Body of pancreas (tissue), 4 donors: ENCODE measurements at regions not wholly inside any gene's neighbourhood (a gene's known extent, or its start where the extent isn't known, plus 50 kb on each side); places are given as distances from the start of the nearest gene placed in this dataset.

Source experiments
- ATAC-seq: fragments of 150-250 bp; one replicate; pipeline ENCODE4 v1.9.1; 2016
- DNase-seq, 4 donors: peaks; one replicate each; pipeline ENCODE4 v3.0.0-alpha.2; 2019
- H3K27ac ChIP-seq, 4 donors: fragments of 200-600 bp; sonication (generic); 1 replicate in 3 of 4; 2 replicates in 1 of 4; pipeline versions ENCODE4 v1.5.1 to v1.6.1; 2016 to 2019; ENCODE audit warnings: mild to moderate bottlenecking in 1 of 4, mixed read lengths in 1 of 4, moderate library complexity in 1 of 4
- H3K27me3 ChIP-seq, 2 donors: fragments of 200-600 bp; sonication (generic); one replicate each; pipeline ENCODE4 v1.6.0; 2016; ENCODE audit warnings: mild to moderate bottlenecking in 1 of 2
- H3K36me3 ChIP-seq, 2 donors: fragments of 200-600 bp; sonication (generic); replicated peaks in 1 of 2; 2 replicates each; pipeline ENCODE4 v1.5.1; 2016; ENCODE audit warnings: low read depth in 2 of 2; ENCODE audit not compliant: insufficient read depth in 1 of 2
- H3K4me1 ChIP-seq: fragments of 200-600 bp; sonication (generic); one replicate; pipeline ENCODE4 v1.6.0; 2016
- H3K4me3 ChIP-seq, 2 donors: fragments of 200-600 bp; sonication (generic); 1 replicate in 1 of 2; 2 replicates in 1 of 2; pipeline ENCODE4 v1.5.1; 2016 to 2019
- H3K9me3 ChIP-seq, 3 donors: fragments of 200-600 bp; sonication (generic); 1 replicate in 2 of 3; 2 replicates in 1 of 3; pipeline ENCODE4 v1.5.1; 2016
- POLR2A ChIP-seq, 3 donors: fragments of 450-650 bp; IDR thresholded peaks; one replicate each; pipeline ENCODE4 v1.6.1; 2016; ENCODE audit warnings: antibody characterized with exemption in 3 of 3, mild to moderate bottlenecking in 2 of 3
- WGBS, 2 donors: methylation state at CpG; one replicate each; pipeline ENCODE4 v1.1.5; 2017; 5-methylcytosine and 5-hydroxymethylcytosine counted together
- intact Hi-C: fragments of 100-400 bp; cut with DNase I; formaldehyde crosslinking; loops from one replicate; pipeline ENCODE4 v1.15.1; 2023
- TF ChIP-seq, protein P1 (sequence below), 7 experiments: fragments of 450-650 bp in 4 of 7; fragments of 200-600 bp in 3 of 7; sonication (generic) in 3 of 7; IDR thresholded peaks; one replicate each; pipeline ENCODE4 v1.5.1; 2016 to 2019; ENCODE audit warnings: antibody characterized with exemption in 7 of 7

DNA sequence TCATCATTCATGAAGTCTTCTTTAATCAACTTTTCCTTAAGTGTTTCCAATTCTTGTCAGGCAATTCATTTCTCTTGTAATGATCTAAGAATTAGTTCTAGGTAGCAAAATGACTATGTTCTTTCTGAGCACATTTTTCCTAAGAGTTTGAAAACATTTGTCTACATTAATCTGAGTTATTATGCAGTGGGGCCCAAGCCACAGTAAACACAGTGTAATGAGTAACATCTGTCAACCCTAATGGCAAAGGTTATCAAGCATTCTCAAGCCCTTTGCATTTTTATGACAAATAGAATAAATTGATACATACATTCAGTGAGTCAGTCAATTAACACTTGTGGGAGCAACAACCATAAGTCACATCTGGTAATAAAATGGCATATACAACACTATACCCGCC, 106.7 kb upstream of the ZC3H12C start:
- 83 to 95% methylated on average over 1 of the region's 1 CpG for WGBS, 2 donors
- no peak for TF ChIP-seq POLR2A (IDR thresholded peaks at IDR 0.05)
- TF ChIP-seq, protein P1, sequence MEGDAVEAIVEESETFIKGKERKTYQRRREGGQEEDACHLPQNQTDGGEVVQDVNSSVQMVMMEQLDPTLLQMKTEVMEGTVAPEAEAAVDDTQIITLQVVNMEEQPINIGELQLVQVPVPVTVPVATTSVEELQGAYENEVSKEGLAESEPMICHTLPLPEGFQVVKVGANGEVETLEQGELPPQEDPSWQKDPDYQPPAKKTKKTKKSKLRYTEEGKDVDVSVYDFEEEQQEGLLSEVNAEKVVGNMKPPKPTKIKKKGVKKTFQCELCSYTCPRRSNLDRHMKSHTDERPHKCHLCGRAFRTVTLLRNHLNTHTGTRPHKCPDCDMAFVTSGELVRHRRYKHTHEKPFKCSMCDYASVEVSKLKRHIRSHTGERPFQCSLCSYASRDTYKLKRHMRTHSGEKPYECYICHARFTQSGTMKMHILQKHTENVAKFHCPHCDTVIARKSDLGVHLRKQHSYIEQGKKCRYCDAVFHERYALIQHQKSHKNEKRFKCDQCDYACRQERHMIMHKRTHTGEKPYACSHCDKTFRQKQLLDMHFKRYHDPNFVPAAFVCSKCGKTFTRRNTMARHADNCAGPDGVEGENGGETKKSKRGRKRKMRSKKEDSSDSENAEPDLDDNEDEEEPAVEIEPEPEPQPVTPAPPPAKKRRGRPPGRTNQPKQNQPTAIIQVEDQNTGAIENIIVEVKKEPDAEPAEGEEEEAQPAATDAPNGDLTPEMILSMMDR (IDR thresholded peaks at IDR 0.05) = no peak
- no peak for DNase-seq

GRCh38 chr11:109991835-109992234, 101.4 kb upstream of the ZC3H12C start:
- Histone ChIP-seq H3K4me3 (no peak overlapping the region), H3K36me3 (no peaks in the 10 kb centered on the region), H3K4me1 (no peaks in the 10 kb centered on the region), H3K27me3 (no peaks in the 10 kb centered on the region), H3K9me3 (no peaks in the 10 kb centered on the region), H3K27ac (no peak overlapping the region)
- ATAC-seq (no peak), DNase-seq (no peak)
- intact Hi-C loops = no loop called here
- TF ChIP-seq, protein P1 (IDR thresholded peaks at IDR 0.05) = no peak
- no peak for TF ChIP-seq POLR2A (IDR thresholded peaks at IDR 0.05)
- 83 to 85% methylated on average over 1 of the region's 1 CpG for WGBS, 2 donors

More for the DNA sequence above, 106.7 kb upstream of the ZC3H12C start:
- Histone ChIP-seq H3K4me1 (no peaks in the 10 kb centered on the region), H3K27ac (no peak overlapping the region), H3K9me3 (no peaks in the 10 kb centered on the region), H3K27me3 (no peaks in the 10 kb centered on the region), H3K36me3 (no peaks in the 10 kb centered on the region), H3K4me3 (no peak overlapping the region)
- intact Hi-C loops = no loop called here
- no peak for ATAC-seq

- no peak for ATAC-seq
- H3K36me3 ChIP-seq = no peaks in the 10 kb centered on the region
- intact Hi-C loops = no loop called here
- no peaks in the 10 kb centered on the region for H3K27me3 ChIP-seq
- H3K27ac ChIP-seq = no peak overlapping the region
- TF ChIP-seq, protein P1 (IDR thresholded peaks at IDR 0.05) = no peak
- no peak for TF ChIP-seq POLR2A (IDR thresholded peaks at IDR 0.05)
- DNase-seq = no peak
- no peaks in the 10 kb centered on the region for H3K9me3 ChIP-seq
- no peak overlapping the region for H3K4me3 ChIP-seq
- WGBS, 2 donors = 95 to 100% methylated on average over 1 of the region's 1 CpG
- H3K4me1 ChIP-seq = no peaks in the 10 kb centered on the region
These were observed 99.4 kb upstream of the ZC3H12C start for GRCh38 chr11:109993786-109994185.

DNA sequence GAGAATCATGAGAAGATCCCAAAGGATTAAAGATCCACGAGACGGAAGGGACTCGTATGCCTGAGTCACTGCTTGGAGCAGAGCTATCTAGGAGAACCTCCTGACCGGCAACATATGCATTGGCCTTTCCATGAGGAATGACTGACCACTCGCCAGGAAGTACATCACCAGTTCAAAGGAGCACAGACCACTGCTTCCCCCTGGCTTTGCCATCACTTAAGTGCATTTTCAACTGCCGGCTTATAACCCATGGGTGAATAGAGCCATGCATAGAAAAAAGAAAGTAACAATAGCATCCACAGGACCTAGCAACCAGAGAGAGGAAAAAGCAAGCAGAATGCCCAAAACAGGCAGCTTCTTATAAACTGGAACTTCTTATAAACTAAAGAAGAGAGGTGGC, 98.3 kb upstream of the ZC3H12C start:
- no peaks in the 10 kb centered on the region for H3K9me3 ChIP-seq
- ATAC-seq (no peak), DNase-seq (no peak)
- H3K4me3 ChIP-seq = no peak overlapping the region
- TF ChIP-seq, protein P1 (IDR thresholded peaks at IDR 0.05) = no peak
- no peak for TF ChIP-seq POLR2A (IDR thresholded peaks at IDR 0.05)
- intact Hi-C loops = no loop called here
- 80 to 86% methylated on average over 6 of the region's 6 CpGs for WGBS, 2 donors
- H3K36me3 ChIP-seq = no peaks in the 10 kb centered on the region
- no peaks in the 10 kb centered on the region for H3K27me3 ChIP-seq
- no peak overlapping the region for H3K27ac ChIP-seq
- no peaks in the 10 kb centered on the region for H3K4me1 ChIP-seq

GRCh38 chr11:109996060-109996459, 97.1 kb upstream of the ZC3H12C start:
- no peaks in the 10 kb centered on the region for H3K9me3 ChIP-seq
- DNase-seq = no peak
- no peak overlapping the region for H3K27ac ChIP-seq
- intact Hi-C loops = no loop called here
- no peak overlapping the region for H3K4me3 ChIP-seq
- H3K36me3 ChIP-seq = no peaks in the 10 kb centered on the region
- TF ChIP-seq, protein P1 (IDR thresholded peaks at IDR 0.05) = no peak
- no peak for TF ChIP-seq POLR2A (IDR thresholded peaks at IDR 0.05)
- no peaks in the 10 kb centered on the region for H3K27me3 ChIP-seq
- ATAC-seq = no peak
- H3K4me1 ChIP-seq = no peaks in the 10 kb centered on the region
